GM19238 (cell line): ENCODE measurements at regions not wholly inside any gene's neighbourhood (a gene's known extent, or its start where the extent isn't known, plus 50 kb on each side); places are given as distances from the start of the nearest gene placed in this dataset.
"Not testable (repeated sequence)": the region's sequence is repeated elsewhere in the genome, so short reads cannot be mapped to it uniquely, and the experiment has no call there.

Source experiments
- DNase-seq: peaks from one replicate; pipeline ENCODE4 v3.0.0; 2011; ENCODE audit warnings: low spot score; ENCODE audit not compliant: insufficient read length

- no peak for DNase-seq
Measured at GRCh38 chr10:44009891-44010632, 361.4 kb upstream of the ZNF32 start.

- no peak for DNase-seq
Measured at GRCh38 chr10:44008917-44009709, 360.4 kb upstream of the ZNF32 start.

DNA sequence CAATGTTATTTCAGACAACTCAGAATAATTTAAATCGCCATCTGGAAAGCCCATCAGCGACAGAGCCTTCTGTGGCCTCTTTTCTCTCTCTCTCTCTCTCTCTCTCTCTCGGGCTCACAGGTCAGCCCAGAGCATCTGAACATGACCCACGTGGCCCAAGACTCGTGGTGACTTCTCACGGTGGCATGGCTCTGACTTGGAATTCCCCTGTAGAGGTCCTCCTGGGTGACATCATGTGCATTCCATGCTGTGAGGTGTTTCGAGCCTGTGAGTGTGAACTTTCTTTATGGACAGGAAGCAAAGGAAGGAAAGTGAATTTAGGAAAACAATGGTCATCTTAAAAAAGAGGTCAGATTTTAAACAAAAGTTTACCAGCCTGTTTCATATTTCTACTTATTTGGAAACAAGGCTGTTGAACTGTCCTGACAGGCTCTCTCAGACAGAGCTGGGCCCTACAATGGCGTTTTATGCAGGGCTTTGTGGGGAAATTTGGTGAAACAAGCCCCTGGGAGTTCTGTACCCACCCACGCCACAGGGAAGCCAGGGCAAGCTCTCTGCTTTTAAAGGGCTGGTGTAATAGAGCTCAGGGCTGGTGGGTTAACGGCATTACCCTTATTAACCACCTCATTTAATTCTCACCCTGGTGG, 359.7 kb upstream of the ZNF32 start:
- no peak for DNase-seq

DNA sequence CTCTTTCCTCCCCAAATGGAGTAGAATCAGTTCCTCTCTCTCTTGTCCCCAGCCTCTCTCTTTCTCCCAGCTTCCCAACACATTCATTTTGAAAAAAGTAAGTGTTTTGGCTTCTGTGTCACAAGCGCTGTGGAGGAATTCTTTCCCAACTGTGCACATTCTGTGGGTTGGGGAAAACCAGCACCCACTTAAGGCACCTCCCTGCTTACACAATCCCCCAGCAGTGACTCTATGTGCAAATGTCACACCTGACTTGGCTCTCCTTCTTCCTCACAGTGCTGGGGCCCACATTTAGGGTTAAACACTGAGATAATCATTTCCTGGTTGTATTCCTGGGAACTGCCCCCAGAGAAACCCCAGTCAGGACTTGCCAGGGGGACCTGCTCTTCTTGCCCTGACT, 358.1 kb upstream of the ZNF32 start:
- no peak for DNase-seq

DNA sequence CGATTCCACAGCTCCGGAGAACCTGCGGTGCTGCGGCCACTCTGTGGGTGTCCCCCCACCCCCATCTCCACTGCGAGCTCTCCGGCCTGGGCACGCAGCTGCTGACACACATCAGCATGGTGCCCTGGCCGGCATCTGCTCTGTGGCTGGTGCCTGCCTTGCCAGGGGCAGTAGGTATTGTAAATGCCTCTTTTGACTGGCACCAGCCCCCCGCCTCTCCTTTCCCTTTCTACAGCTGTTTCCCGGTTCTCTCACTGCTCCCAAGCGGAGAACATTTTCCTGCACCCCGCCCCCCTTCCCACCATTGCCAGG, 357.1 kb upstream of the ZNF32 start:
- DNase-seq = no peak

DNA sequence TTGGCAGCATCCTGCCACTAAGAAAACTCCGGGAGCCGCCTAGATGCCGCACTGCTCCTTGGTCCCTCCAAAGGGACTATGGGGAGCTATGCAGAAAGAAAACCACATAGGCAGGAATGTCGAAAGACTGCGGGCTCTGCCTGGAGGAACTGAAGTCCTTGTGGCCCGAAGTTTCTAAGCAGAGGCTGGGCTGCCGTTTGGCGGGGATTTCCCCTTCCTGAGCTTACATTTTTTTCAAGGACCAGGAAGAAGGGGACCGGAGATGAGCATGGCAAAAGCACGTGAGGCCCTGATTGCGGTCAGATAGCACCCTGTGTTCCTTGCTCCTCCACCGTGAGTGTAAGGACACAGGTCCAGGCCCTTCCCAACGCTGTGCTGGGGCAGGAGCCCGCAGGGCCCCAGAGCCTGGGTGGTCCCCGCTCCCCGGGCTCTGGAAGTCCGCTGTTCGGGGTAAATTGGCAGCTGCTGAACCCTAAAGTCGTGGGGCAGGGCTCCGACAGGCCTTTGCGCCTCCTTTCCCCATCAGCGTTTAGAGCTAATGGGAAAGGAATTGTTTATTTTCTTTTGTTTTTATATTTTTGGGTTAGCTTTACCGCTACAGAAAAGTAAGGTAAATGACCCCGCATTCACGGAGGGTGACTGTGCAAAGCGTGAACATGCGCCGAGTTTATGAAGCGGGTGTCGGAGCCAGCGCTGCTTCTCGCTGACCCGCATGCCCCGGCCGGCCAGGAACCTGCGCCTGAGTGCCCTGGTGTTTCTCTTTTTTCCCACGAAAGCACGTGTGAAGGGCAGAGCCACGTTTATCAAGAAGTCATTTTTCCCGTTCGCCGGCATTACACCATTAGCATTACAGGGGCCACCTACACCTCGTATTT, 356.5 kb upstream of the ZNF32 start:
- DNase-seq = no peak

GRCh38 chr10:43998021-43998809, 349.5 kb upstream of the ZNF32 start:
- no peak for DNase-seq

DNA sequence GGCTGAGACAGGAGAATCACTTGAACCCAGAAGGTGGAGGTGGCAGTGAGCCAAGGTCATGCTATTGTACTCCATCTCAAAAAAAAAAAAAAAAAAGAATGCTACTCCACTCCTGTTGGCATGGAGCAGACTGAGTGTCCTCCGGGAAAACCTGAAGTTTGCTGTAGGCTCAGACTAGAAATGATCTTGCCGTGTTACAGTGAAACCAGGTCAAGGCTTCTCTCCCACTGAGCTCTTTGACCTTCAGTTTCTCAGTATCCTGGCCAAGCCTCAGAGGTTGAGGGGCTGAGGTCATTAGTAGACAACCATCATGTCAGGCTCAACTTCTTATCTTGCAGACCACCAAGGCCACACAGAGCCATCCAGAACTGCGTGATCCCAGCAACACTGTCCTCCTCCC, 348.6 kb upstream of the ZNF32 start:
- no peak for DNase-seq

DNA sequence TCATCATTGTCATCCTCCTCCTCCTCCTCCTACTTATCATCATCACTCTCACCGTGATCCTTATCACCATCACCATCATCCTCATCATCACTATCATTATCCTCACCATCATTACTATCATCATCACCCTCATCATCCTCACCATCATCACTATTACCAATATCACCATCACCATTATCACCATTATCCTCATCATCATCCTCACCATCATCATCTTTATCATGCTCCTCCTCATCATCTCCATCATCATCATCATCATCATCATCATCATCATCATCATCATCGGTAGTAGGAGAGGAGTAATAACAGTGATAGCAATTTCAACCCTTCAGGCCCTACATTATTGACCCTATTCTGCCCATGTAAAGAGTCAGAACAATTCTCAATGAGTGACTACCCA, 345.9 kb upstream of the ZNF32 start:
- no peak for DNase-seq

DNA sequence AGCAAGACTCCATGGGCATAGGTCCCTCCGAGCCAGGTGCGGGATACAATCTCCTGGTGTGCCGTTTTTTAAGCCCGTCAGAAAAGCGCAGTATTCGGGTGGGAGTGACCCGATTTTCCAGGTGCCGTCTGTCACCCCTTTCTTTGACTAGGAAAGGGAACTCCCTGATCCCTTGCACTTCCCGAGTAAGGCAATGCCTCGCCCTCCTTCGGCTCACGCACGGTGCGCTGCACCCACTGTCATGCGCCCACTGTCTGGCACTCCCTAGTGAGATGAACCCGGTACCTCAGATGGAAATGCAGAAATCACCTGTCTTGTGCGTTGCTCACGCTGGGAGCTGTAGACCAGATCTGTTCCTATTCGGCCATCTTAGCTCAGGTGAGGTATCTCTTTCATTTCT, 344.1 kb upstream of the ZNF32 start:
- not testable (repeated sequence) for DNase-seq

DNA sequence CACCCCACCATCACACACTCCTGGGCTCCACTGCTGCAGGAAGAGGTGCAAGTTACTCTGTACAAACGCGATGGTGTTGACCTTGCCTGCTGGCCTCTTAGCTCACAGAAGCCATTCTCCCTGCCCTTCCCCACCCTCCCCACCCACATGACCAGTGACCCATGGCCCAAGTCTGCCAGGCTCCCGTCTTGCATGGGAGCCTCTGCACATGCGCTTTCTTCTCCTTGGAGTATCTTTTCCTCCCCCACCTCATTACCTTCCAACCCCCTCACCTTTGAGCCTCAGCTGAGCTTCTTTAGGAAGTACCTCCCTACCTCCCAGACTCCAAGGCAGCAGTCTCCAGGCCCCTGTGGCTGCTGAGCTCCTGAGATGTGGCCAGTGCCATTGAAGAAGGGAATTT, 337.7 kb upstream of the ZNF32 start:
- no peak for DNase-seq

DNA sequence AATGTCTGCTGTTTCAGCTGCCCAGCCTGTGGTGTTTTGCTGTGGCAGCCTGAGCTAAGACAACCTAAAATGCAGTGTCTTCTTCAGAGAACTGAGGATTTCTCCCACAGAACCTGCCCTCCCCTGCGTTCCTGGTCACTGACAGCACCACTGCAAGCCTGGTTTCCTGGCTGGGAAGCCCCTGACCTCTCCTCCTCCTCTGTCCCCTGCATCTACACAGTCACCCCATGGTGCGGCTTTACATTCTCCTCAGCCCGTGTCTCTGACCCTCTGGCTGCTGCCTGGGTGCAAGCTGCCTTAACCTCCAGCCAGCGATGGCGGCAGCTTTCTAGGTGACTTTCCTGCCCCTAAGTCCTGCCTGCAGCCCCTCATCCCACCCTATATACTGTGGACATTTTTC, 337.3 kb upstream of the ZNF32 start:
- no peak for DNase-seq

- no peak for DNase-seq
Measured at GRCh38 chr10:43983856-43984271, 335.2 kb upstream of the ZNF32 start.

DNA sequence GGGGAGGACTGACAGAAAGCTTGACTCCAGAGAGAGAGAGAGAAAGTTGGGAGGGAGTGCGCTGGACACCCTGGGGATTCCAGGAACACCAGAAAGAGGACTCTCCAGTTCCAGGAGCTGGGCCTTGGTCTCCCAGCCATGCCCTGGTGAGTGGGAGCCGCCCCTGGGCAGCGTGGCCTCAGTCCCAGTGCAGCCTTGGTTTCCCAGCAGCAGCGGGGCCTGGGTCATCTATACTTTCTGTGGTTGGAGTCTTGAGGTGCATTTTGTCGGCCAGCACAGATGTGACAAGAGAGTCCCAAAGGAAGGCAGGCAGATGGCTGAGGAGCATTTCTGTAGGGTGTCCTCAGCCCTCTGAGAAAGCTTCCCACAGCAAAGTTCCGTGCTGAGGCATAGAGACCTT, 334.7 kb upstream of the ZNF32 start:
- no peak for DNase-seq

- DNase-seq = no peak
Measured at GRCh38 chr10:43982250-43982649, 333.6 kb upstream of the ZNF32 start.

DNA sequence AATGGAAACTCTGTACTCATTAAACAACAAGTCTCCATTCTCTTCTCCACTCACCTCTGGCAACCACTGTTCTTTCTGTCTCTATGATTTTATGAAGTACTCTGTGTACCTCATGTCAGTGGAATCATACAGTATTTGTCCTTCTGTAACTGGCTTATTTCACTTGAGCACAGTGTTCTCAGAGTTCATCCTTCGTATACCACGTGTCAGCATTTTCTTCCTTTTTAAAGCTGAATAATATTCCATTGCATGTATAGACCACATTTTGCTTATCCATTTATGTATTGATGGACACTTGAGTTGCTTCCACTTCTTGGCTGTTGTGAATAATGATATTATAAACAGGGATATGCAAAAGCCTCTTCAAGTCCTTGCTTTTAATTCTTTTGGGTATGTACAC, 333.0 kb upstream of the ZNF32 start:
- DNase-seq = no peak

DNA sequence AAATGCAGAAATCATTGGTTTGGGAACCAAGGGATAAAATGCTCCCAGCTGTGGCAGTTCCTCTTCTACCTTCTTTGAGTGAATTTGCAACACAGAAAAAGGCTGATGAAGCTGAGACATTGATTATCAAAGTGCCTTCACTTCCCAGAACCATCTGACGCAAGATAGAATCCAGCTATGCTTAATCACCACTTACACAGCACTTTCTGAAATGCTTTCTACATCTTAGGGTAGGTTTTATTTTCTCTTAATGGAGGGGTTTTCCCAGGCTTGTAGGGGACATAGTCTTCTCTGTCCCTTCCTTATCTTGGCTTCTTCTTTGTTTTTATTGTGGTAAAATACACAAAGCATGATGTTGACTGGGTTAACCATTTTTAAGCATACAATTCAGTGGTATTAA, 332.6 kb upstream of the ZNF32 start:
- no peak for DNase-seq

DNA sequence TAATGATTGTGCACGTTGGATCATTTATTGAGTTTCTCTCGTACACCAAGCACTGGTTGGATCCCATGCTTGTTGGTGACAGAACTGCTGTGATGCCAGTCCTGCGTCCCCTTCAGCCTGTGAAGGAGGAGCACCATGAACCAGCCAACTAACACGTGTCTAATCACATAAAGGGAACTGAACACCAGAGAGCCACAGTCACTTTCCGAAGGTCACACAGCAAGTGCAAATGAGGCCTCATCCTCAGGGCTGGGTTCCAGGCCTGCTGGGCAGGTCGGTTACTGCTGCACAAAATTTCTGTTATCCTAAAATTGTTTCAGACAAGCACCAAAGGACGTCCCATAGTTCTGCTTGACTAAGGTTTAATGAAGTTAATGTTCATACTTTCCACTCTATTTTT, 332.0 kb upstream of the ZNF32 start:
- no peak for DNase-seq

DNA sequence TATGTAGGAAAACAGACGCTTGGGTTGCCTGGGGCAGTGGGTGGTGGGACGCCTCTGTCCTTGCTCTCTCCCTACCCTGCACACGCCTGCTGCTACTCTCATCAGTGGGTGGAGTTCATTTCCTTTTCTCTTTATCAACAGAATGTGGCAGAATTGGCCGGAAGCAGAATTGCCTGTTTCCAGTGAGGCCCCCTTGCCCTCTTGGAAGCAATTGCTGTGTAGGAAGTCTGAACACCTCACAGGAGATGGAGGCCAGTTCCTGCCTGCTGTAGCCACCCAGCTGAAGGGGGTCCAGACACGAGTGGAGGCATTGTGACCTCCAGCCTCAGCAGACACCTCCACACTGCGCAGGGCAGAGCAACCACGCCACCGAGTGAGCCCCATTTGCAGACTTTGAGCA, 331.6 kb upstream of the ZNF32 start:
- no peak for DNase-seq

GRCh38 chr10:43979551-43979950, 330.9 kb upstream of the ZNF32 start:
- DNase-seq = no peak

GRCh38 chr10:43978936-43979335, 330.3 kb upstream of the ZNF32 start:
- DNase-seq = no peak
